SIG-M5 treated with dmso at 0.1 percent for 504 hours (cell line): ENCODE measurements at regions not wholly inside any gene's neighbourhood (a gene's known extent, or its start where the extent isn't known, plus 50 kb on each side); places are given as distances from the start of the nearest gene placed in this dataset.

Source experiments
- DNase-seq: peaks from one replicate; lab custom pipeline; 2025; ENCODE audit not compliant: unreplicated experiment; lab: John Stamatoyannopoulos, UW

GRCh38 chr14:85241022-85241855 lies 288.7 kb upstream of the FLRT2 start:
- no peak for DNase-seq

DNA sequence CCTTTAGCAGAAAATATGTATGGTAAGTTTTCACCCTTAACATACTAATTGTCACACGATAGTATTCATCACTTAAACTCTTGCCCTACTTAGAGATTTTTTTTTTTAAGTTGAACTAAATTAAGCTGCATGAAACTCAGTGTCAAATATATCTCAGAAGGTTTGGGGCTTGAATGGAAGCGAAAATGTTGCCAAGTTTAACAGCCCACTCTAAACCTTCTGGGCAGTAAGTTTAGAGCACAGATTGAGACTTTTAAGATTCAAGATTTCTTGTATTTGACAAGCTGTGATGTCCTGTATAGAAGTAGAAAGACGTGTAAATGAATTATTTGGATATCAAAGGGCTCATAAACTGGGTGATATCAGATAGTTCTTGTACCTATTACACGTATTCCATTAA lies 287.3 kb upstream of the FLRT2 start:
- no peak for DNase-seq

GRCh38 chr14:85243321-85243720 lies 286.6 kb upstream of the FLRT2 start:
- DNase-seq: no peak

- no peak for DNase-seq
These were observed 282.9 kb upstream of the FLRT2 start for GRCh38 chr14:85247071-85247470.

GRCh38 chr14:85248881-85249635 lies 280.9 kb upstream of the FLRT2 start:
- DNase-seq: no peak

GRCh38 chr14:85250414-85251189 lies 279.3 kb upstream of the FLRT2 start:
- no peak for DNase-seq

GRCh38 chr14:85252011-85252410 lies 277.9 kb upstream of the FLRT2 start:
- DNase-seq: no peak

DNA sequence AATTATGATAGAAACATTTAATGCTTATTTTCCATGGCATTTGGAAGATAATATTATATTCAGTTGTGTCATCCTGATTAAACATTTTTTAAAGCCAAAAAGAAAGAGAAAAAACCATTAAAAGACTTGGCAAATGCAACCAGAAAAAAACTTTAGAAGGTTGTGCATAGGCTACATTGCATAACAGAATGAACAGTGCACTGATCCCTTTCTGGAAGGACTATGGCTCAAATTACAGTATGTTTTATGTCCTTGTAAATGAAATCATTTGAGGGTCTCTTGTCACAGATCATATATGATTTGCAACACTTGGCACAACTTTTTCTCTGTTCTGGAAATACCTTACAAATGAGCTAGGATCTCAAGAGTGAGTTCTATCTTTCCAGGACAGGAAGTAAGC lies 275.2 kb upstream of the FLRT2 start:
- DNase-seq: no peak

DNA sequence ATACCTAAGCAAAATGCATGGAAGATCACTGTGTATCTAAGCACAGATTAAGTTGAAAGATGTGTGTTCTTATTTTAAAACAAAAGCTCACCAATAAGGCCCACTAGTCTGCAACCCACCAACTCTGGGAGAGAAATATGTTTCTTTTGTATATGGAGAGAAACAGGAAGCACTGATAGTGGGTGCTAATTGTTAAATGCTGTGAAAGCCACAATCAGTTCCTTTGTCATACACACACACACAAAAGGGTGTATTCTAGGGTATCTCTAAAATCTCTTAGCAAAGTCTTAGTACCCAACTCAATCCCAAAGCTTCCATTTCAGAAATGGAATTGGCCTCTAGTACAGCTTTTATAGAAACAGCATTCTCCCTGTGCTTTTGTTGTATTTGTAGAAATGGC lies 272.7 kb upstream of the FLRT2 start:
- DNase-seq: no peak

DNA sequence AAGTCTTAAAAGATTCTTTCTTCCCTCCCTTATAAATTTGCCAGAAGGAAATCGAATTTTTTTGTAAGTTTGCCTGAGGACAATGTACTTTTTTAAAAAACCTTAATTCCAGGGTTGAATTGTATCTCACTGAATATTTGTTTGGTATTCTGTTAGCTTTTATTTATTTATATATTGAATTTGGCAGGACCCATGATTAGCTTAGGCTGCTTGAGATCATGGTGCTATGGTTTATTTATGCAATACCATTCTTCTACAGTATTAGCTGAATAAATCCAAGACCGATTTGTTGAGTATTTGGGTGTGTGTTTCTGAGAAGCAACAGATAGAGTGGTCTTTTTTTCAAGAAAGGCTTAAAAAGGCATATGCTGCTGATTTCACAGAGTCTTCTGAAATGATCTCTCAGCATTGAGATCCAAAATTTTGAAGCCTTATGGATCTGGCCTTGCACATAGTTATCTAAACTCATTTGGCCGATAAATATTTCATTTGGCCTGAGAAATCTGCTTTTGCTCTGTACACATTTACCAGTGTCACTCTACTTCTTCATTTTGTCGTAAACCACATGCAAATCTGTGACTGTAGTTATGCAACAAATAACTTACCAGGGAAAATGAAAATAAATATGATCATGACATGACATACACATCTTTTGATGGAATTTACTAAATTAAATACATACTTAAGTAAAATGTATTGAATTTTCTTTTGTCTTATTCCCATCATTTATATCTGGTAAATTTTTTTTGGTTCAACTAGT lies 265.8 kb upstream of the FLRT2 start:
- DNase-seq: no peak

DNA sequence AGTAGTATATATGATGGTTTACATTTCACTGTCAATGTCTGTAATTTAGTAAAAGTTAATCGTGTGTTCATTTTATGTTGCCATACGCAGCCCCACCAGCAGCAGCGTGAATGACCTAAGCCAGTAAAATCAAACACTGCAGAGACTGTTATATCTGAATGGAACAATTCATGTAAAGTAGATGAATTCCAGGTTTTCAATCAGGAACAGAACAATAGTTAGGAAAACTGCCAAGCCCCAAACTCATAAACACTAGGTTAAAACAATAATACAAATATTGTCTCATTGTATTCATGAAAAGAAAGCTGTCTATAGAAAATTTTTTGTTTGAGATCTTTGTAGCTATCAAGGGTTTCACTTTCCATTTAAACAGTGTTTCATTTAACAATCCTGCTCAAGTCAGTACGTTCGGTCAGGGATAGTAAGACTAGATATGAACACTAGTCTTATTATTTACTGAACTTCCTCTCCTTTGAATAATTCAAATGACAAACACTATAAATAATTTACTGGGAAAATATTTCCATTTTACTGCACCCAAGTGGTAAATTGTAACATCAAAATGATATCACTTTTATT lies 256.8 kb upstream of the FLRT2 start:
- DNase-seq: no peak

DNA sequence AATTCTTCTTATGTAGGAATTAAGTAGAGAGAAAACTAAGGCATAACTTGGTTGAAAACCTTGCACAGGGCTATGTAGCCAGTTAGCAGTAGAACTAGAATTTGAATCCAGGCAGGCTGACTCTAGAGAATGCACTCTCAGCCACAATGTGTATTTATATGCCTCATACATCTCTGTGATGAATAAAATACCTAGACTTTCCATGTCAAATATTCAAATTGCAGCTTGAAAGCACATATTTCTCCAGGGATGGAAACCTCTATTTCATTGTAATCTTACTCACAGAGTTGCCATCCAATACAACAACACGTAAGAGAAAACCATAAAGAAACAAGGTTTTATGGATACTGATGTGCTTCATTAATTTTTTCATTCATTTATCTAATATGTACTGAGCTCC lies 256.0 kb upstream of the FLRT2 start:
- DNase-seq: no peak

DNA sequence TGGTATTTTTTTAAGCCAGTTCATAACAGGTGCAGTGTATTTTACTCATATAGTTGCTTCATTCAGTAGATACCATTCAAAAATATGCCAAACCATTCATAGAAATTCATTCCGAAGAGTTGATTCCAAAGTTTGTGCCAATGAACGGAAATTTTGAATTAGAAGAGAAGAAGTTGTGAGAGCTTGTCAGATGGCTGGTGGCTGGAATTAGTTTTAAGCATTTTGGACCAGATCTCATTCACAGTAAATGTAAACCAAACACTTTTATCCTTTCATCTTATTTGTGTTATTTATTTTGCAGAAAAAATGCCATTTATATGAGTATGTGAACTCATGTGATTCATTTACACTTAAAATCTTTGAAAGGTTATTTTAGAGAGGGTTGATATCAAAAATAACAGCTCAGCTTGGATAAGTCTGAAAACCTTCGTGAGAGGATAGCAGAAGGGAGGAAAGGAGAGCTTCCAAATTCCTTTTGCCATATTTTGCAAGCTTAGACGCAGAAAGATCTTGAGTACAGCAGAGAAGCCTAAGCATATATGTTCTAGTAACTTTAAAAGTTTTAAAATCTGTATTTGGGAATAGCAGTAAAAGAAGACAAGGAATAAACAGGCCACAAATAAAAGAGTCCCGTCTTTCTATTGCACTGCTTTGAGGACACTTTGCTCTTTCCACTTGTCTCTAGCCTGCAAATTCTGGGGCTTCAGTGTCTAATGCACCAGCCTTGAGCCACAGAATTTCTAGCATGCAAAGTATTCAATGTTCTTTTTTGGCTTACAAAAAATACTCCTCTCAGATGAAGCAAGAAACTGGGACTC lies 253.6 kb upstream of the FLRT2 start:
- no peak for DNase-seq

- no peak for DNase-seq
These were observed 253.0 kb upstream of the FLRT2 start for GRCh38 chr14:85276979-85277228.

DNA sequence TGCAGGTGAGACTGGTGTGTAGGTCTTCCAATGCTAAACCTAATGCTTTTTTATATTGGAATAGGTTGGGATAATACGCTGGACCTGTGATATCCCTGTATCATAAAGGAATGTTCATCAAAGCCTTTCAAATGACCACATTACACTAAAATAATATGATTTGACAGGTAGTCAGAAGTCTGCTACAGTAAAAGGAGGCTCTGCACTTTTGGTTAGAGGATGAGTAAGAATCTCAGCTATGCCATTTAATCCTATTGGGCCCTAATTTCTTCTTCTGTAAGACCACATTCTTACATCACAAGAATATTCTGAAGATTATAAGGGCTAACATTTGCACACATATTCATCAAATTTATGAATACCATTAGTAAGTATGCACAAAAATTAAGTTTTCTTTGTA lies 250.5 kb upstream of the FLRT2 start:
- no peak for DNase-seq

- DNase-seq: no peak
These were observed 249.9 kb upstream of the FLRT2 start for GRCh38 chr14:85280074-85280473.

GRCh38 chr14:85281921-85282320 lies 248.0 kb upstream of the FLRT2 start:
- no peak for DNase-seq

- no peak for DNase-seq
These were observed 241.9 kb upstream of the FLRT2 start for GRCh38 chr14:85288041-85288440.

- no peak for DNase-seq
These were observed 238.2 kb upstream of the FLRT2 start for GRCh38 chr14:85291731-85292130.

DNA sequence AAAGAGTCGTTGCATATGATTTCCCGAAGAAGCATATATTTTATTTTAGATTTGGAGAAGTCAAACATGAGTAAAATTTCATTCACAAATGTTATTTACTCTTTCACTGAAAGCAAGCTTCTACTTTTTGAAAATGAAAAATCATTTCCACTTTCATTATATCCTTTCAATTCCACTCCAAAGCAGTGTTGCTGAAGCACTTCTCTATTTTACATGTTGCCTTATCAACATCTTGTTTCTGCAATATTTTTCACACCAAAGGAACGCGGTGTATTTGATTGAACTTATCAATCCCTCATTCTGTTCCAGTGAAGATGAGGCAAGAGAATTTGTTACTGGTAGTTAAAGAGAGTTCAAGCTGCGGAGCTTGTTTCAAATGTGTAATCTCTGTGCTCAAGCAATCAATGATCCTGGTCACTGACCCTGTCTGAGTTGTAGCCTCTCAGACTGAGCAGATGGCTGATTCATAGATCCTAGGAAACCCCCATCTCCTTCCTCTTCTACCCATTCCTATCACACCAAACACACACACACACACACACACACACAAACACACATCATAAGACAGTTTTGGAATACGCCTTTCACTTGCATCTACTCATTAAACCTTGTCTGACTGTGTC lies 236.2 kb upstream of the FLRT2 start:
- peak; percentile 1 for DNase-seq
